ENCODE measurements at regions not wholly inside any gene's neighbourhood (a gene's known extent, or its start where the extent isn't known, plus 50 kb on each side); places are given as distances from the start of the nearest gene placed in this dataset.

- TF ChIP-seq CTCF (IDR thresholded peaks at IDR 0.05) (no peak), POLR2A (IDR thresholded peaks at IDR 0.05) (no peak)
These were observed 723.6 kb downstream of the INHBA start for GRCh38 chr7:40979296-40979695.
